ENCODE measurements at regions not wholly inside any gene's neighbourhood (a gene's known extent, or its start where the extent isn't known, plus 50 kb on each side); places are given as distances from the start of the nearest gene placed in this dataset.
A peak's percentile ranks its signal among the peaks of the same experiment; 100 is the strongest.

DNA sequence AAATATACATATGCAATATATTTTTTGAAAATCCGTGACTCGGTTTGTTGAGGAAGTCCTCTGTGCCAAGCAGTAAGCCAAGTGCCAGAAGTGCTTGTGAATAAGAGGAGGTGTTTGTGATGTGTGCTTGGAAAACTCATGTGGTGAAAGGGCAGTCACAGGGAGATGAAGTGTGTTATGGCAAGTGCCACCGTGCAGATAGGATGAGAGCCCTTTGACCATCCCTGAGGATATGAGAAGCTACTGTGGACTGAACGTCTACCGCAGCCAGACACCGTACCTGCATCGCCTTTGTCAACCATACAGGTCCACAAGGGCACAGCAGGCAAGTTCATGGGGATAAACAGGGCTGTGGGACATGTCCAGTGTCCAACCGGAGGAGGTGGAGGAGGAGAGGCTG is 288.9 kb upstream of the MYT1L start:
- WGBS (ENCODE audit: insufficient coverage, insufficient read length): no CpG with 5 or more reads among the region's 8 CpGs
- no peaks in the 10 kb centered on the region; the same call in 1 of the 2 replicates for H3K4me1 ChIP-seq (ENCODE audit: control insufficient read depth, insufficient read depth, low read length)

DNA sequence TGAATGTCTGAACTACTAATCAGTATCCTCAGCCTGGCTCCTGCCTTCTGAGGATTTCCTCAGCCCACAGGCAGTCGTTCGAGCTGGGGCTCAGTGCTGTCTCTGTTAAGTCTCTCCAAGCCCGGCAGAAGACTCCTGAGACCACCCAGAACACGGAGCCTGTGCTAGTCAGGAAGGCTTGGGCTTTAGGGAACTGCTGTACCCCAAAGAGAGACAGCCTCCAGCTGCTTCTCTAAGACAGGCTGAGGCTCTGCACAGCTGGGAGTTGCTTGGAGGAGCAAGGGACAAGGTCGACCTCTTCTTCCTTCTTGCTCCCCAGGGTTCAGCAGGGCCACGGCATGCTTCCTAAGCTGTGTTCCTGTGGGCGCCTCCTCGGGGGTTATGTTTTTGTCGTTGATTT is 283.4 kb upstream of the MYT1L start:
- no peaks in the 10 kb centered on the region for H3K9me3 ChIP-seq (ENCODE audit: control insufficient read depth, insufficient read depth, low read length)
- H3K4me3 ChIP-seq (ENCODE audit: low read length): no peak overlapping the region
- H3K27ac ChIP-seq (ENCODE audit: low read length): no peak overlapping the region
- no CpG with 5 or more reads among the region's 9 CpGs for whole genome bisulfite sequencing (ENCODE audit: insufficient coverage, insufficient read length)
- no peaks in the 10 kb centered on the region for H3K36me3 ChIP-seq (ENCODE audit: control insufficient read depth, insufficient read depth, low read length)
- H3K4me1 ChIP-seq (ENCODE audit: control insufficient read depth, insufficient read depth, low read length): peaks cover 2% of the 10 kb centered on the region; the same call in 1 of the 2 replicates
- DNase-seq (ENCODE audit: low read depth, low spot score): no peak
- no peaks in the 10 kb centered on the region for H3K27me3 ChIP-seq (ENCODE audit: control insufficient read depth, insufficient read depth, low read length)

More for the DNA sequence above, 288.9 kb upstream of the MYT1L start:
- no peak overlapping the region for H3K27ac ChIP-seq (ENCODE audit: low read length)
- H3K4me3 ChIP-seq (ENCODE audit: low read length): no peak overlapping the region
- H3K27me3 ChIP-seq (ENCODE audit: control insufficient read depth, insufficient read depth, low read length): no peaks in the 10 kb centered on the region
- no peak for DNase-seq (ENCODE audit: low read depth, low spot score)
- H3K9me3 ChIP-seq (ENCODE audit: control insufficient read depth, insufficient read depth, low read length): no peaks in the 10 kb centered on the region
- H3K36me3 ChIP-seq (ENCODE audit: control insufficient read depth, insufficient read depth, low read length): no peaks in the 10 kb centered on the region

DNA sequence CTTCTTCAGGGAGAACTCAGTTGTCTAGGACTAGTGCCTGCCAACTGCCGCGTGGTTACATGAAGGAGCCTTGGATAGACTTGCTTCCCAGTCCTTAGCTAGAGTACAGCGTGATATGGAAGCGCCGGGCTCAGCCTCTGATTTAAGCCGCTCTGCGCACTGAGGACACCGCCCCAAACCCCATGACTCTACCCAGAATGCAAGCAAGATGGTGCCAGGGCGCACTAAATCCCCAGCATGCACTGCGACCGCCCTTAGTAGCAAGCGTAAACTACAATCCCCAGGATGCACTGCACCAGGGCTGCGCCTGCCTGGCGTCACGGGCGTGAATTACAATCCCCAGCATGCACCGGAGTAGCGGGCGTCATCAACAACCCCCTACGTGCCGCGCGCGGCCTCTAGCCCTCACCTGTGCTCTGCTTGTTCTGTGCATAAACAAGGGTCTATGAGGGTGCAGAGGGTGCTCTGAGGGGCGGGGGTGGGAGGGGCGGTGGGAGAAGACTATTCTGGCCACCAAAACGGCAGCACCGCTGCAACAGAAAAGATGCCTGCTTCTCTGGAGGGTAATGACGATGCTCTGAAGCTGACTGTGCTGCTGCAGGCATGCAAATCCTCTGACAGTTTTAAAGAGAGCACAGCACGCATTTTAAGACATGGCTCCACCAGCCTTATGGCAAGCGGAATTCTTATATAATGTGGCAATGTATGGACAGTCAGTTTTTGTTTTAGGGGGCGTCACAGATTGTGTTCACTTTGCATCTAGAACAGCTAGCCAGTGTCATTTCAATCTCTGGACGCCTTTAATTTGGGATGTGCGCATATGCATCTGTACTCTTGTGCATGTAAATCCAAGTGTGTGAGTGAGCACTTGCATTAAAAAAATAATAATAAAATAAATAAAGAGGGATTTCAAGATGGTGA is 282.5 kb upstream of the MYT1L start:
- no peaks in the 10 kb centered on the region for H3K9me3 ChIP-seq (ENCODE audit: control insufficient read depth, insufficient read depth, low read length)
- H3K4me1 ChIP-seq (ENCODE audit: control insufficient read depth, insufficient read depth, low read length): peaks cover 2% of the 10 kb centered on the region; the same call in 1 of the 2 replicates
- H3K27ac ChIP-seq (ENCODE audit: low read length): no peak overlapping the region
- no CpG with 5 or more reads among the region's 34 CpGs for WGBS (ENCODE audit: insufficient coverage, insufficient read length)
- H3K36me3 ChIP-seq (ENCODE audit: control insufficient read depth, insufficient read depth, low read length): no peaks in the 10 kb centered on the region
- H3K27me3 ChIP-seq (ENCODE audit: control insufficient read depth, insufficient read depth, low read length): no peaks in the 10 kb centered on the region
- peak; percentile 94 for DNase-seq (ENCODE audit: low read depth, low spot score)
- H3K4me3 ChIP-seq (ENCODE audit: low read length): peak overlapping the region; percentile 34; the same call in 1 of the 2 replicates

DNA sequence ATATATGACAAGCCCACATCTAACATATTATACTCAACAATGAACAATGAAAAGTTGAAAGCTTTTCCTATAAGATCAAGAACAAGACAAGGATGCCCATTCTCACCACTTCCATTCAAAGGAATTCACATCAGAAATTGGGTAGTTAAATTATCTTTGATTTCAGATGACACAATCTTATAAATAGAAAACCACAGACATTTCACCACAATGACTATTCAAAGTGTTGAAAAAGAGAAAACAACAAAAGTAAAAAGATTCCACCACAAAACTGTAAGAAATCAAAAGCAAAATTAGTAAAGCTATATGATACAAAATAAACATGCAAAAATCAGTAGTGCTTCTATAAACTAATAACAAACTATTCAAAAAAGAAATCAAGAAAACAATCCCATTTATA is 279.7 kb upstream of the MYT1L start:
- DNase-seq (ENCODE audit: low read depth, low spot score): no peak
- no peak overlapping the region for H3K27ac ChIP-seq (ENCODE audit: low read length)
- H3K9me3 ChIP-seq (ENCODE audit: control insufficient read depth, insufficient read depth, low read length): no peaks in the 10 kb centered on the region
- H3K27me3 ChIP-seq (ENCODE audit: control insufficient read depth, insufficient read depth, low read length): no peaks in the 10 kb centered on the region
- peaks cover 2% of the 10 kb centered on the region; the same call in 1 of the 2 replicates for H3K4me1 ChIP-seq (ENCODE audit: control insufficient read depth, insufficient read depth, low read length)
- H3K36me3 ChIP-seq (ENCODE audit: control insufficient read depth, insufficient read depth, low read length): no peaks in the 10 kb centered on the region
- no peak overlapping the region for H3K4me3 ChIP-seq (ENCODE audit: low read length)

DNA sequence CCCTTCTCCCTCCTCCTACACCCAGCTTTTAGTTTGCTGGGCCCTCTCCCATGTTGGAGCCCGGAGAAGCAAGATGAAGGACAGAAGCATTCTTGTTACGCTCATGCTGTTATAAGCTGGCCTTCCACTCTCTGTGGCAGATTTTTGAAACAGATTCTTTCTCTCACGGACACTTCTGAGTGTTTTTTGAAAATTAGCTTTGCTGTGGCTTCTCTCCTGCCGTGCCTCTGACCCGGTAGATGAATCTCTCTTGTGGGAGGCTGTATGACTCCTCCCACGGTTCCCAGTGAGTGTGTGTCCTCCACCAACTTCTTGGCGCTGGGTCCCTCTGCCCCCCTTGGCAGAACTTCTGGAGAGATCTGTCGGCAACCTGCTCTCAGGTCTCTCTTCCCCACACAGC is 269.3 kb upstream of the MYT1L start:
- no peak for DNase-seq (ENCODE audit: low read depth, low spot score)
- H3K4me1 ChIP-seq (ENCODE audit: control insufficient read depth, insufficient read depth, low read length): no peaks in the 10 kb centered on the region
- no peak overlapping the region for H3K4me3 ChIP-seq (ENCODE audit: low read length)
- H3K27ac ChIP-seq (ENCODE audit: low read length): no peak overlapping the region
- H3K9me3 ChIP-seq (ENCODE audit: control insufficient read depth, insufficient read depth, low read length): no peaks in the 10 kb centered on the region
- WGBS (ENCODE audit: insufficient coverage, insufficient read length): no CpG with 5 or more reads among the region's 8 CpGs
- no peaks in the 10 kb centered on the region for H3K36me3 ChIP-seq (ENCODE audit: control insufficient read depth, insufficient read depth, low read length)
- no peaks in the 10 kb centered on the region for H3K27me3 ChIP-seq (ENCODE audit: control insufficient read depth, insufficient read depth, low read length)

DNA sequence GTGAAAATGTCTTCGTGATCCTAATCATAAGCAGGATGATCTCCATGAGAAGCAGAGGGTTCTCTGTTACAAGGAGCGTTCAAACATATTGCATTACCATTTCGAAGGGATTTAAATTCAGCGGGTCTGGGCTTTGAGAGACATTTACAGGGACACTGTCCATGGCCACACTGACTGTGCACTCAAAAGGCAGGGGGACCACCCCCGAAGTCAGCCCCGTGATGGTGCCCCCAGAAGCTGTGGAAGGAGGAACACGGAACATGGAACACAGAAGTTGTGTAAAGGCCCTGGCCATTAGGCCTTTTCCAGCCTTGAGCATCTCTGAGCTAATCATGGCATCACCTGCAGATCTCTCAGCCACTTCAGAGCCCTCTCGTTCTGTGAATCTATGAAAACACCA is 268.4 kb upstream of the MYT1L start:
- no CpG with 5 or more reads among the region's 8 CpGs for WGBS (ENCODE audit: insufficient coverage, insufficient read length)
- Histone ChIP-seq H3K27ac (ENCODE audit: low read length) (no peak overlapping the region), H3K27me3 (ENCODE audit: control insufficient read depth, insufficient read depth, low read length) (no peaks in the 10 kb centered on the region), H3K4me3 (ENCODE audit: low read length) (no peak overlapping the region), H3K9me3 (ENCODE audit: control insufficient read depth, insufficient read depth, low read length) (no peaks in the 10 kb centered on the region), H3K4me1 (ENCODE audit: control insufficient read depth, insufficient read depth, low read length) (no peaks in the 10 kb centered on the region), H3K36me3 (ENCODE audit: control insufficient read depth, insufficient read depth, low read length) (no peaks in the 10 kb centered on the region)
- DNase-seq (ENCODE audit: low read depth, low spot score): no peak

DNA sequence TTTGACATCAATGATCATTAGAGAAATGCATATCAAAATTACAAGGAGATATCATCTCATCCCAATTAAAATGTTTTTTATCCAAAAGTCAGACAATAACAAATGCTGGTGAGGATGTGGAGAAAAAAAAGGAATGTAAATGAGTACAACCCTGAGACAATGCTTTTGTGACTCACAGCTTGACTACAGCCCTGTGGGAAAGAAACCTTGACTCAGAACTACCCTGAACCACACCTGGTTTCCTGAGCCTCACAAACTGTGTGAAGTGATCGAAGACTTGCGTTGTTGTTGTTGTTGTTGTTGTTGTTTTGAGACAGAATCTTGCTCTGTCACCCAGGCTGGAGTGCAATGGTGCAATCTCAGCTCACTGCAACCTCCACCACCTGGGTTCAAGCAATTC is 266.6 kb upstream of the MYT1L start:
- Histone ChIP-seq H3K36me3 (ENCODE audit: control insufficient read depth, insufficient read depth, low read length) (no peaks in the 10 kb centered on the region), H3K27ac (ENCODE audit: low read length) (no peak overlapping the region), H3K9me3 (ENCODE audit: control insufficient read depth, insufficient read depth, low read length) (no peaks in the 10 kb centered on the region), H3K27me3 (ENCODE audit: control insufficient read depth, insufficient read depth, low read length) (no peaks in the 10 kb centered on the region), H3K4me3 (ENCODE audit: low read length) (no peak overlapping the region), H3K4me1 (ENCODE audit: control insufficient read depth, insufficient read depth, low read length) (no peaks in the 10 kb centered on the region)
- WGBS (ENCODE audit: insufficient coverage, insufficient read length): no CpG with 5 or more reads among the region's 2 CpGs
- DNase-seq (ENCODE audit: low read depth, low spot score): no peak

DNA sequence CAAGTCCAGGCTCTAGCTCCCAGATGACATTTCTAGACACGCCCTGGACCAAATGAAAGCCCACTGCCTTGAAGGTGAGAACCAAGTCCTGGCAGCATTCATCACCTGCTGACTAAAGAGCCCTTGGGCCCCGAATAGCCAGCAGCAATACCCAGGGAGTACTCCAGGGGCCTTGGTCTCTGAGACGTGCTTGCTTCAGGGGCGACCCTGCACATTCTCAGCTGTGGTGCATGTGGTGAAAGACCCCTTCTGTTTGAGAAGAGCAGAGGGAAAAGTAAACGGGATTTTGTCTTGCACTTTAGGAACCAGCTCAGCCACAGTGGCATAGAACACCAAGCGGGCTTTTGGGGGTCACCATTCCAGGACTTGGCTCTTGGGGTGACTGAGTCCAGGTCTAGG is 260.5 kb upstream of the MYT1L start:
- WGBS (ENCODE audit: insufficient coverage, insufficient read length): no CpG with 5 or more reads among the region's 6 CpGs
- Histone ChIP-seq H3K36me3 (ENCODE audit: control insufficient read depth, insufficient read depth, low read length) (no peaks in the 10 kb centered on the region), H3K27ac (ENCODE audit: low read length) (no peak overlapping the region), H3K4me1 (ENCODE audit: control insufficient read depth, insufficient read depth, low read length) (no peaks in the 10 kb centered on the region), H3K4me3 (ENCODE audit: low read length) (no peak overlapping the region), H3K9me3 (ENCODE audit: control insufficient read depth, insufficient read depth, low read length) (no peaks in the 10 kb centered on the region), H3K27me3 (ENCODE audit: control insufficient read depth, insufficient read depth, low read length) (no peaks in the 10 kb centered on the region)
- no peak for DNase-seq (ENCODE audit: low read depth, low spot score)

DNA sequence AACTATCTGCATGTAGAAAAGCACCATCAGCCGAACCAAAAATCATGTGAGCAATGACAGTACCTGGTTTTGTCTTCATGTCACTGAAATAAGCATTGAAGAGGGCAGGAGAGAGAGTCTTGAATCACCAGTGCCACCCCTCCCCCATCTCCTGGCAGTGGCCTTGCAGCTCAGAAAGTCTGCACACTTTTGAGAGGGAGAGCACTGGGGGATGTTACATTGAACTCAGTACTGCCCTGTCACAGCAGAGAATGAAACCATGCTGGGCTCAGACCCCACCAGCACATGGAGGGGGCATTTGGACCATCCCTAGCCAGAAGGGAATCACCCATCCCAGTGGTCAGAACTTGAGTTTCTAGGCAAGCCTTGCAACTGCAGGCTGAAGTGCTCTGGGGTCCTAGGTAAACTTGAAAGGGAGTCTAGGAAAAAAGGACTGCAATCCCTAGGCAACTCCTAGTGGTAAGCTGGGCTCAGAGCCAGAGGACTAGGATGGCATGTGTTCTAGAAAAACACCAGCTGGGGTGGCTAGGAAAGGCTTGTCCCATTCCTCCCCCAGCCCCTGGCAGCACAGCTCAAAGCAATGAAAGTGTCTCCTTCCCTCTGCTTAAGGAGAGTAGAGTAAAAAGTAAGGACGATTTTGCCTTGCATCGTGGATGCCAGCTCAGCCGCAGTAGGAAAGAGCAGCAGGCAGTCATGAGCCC is 259.9 kb upstream of the MYT1L start:
- Histone ChIP-seq H3K4me1 (ENCODE audit: control insufficient read depth, insufficient read depth, low read length) (peaks cover 2% of the 10 kb centered on the region; the same call in 1 of the 2 replicates), H3K9me3 (ENCODE audit: control insufficient read depth, insufficient read depth, low read length) (no peaks in the 10 kb centered on the region), H3K36me3 (ENCODE audit: control insufficient read depth, insufficient read depth, low read length) (no peaks in the 10 kb centered on the region), H3K27me3 (ENCODE audit: control insufficient read depth, insufficient read depth, low read length) (no peaks in the 10 kb centered on the region), H3K27ac (ENCODE audit: low read length) (no peak overlapping the region), H3K4me3 (ENCODE audit: low read length) (no peak overlapping the region)
- DNase-seq (ENCODE audit: low read depth, low spot score): no peak
- no CpG with 5 or more reads among the region's 4 CpGs for WGBS (ENCODE audit: insufficient coverage, insufficient read length)

DNA sequence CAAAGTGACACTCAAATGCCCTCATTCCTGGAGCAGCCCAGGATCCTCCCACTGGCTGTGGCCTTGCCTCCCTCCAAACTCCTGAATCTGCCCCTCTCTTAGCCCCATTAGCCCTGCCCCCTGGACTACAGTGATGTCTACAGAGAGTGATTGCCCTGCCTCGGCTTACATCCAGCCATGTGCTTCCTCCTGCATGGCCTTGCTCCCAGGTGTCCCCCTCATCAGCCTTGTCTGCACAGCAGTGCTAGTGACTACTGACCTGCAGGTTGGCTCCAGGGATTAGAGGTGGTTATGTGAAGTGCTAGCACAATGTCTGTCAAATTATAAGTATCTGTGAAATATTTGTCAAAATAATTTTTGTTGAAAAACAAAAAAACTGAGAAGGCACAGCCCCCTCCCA is 259.1 kb upstream of the MYT1L start:
- no peak for DNase-seq (ENCODE audit: low read depth, low spot score)
- Histone ChIP-seq H3K9me3 (ENCODE audit: control insufficient read depth, insufficient read depth, low read length) (no peaks in the 10 kb centered on the region), H3K4me3 (ENCODE audit: low read length) (no peak overlapping the region), H3K36me3 (ENCODE audit: control insufficient read depth, insufficient read depth, low read length) (no peaks in the 10 kb centered on the region), H3K4me1 (ENCODE audit: control insufficient read depth, insufficient read depth, low read length) (peaks cover 2% of the 10 kb centered on the region; the same call in 1 of the 2 replicates), H3K27ac (ENCODE audit: low read length) (no peak overlapping the region), H3K27me3 (ENCODE audit: control insufficient read depth, insufficient read depth, low read length) (no peaks in the 10 kb centered on the region)
- no CpG with 5 or more reads among the region's 1 CpG for WGBS (ENCODE audit: insufficient coverage, insufficient read length)

Data from iPS DF 6.9 (cell line).